IPS-20b (cell line): ENCODE measurements at regions not wholly inside any gene's neighbourhood (a gene's known extent, or its start where the extent isn't known, plus 50 kb on each side); places are given as distances from the start of the nearest gene placed in this dataset.
"Not testable (repeated sequence)": the region's sequence is repeated elsewhere in the genome, so short reads cannot be mapped to it uniquely, and the experiment has no call there.

Experiments used
- H3K27ac ChIP-seq: one replicate; pipeline ENCODE4 v1.5.1; 2013; ENCODE audit warnings: low read length
- H3K27me3 ChIP-seq: 2 replicates; pipeline ENCODE4 v1.6.1; 2013; ENCODE audit warnings: mild to moderate bottlenecking, low read length, inconsistent platforms; ENCODE audit not compliant: insufficient read depth
- H3K36me3 ChIP-seq: 2 replicates; pipeline ENCODE4 v1.6.1; 2013; ENCODE audit warnings: low read depth, mild to moderate bottlenecking, inconsistent platforms, low read length, moderate library complexity; ENCODE audit not compliant: insufficient read depth
- H3K4me1 ChIP-seq: 2 replicates; pipeline ENCODE4 v1.6.1; 2013; ENCODE audit warnings: mild to moderate bottlenecking, control low read depth, inconsistent platforms, low read length, moderate library complexity; ENCODE audit not compliant: insufficient read depth
- H3K4me3 ChIP-seq: 2 replicates; pipeline ENCODE4 v1.5.1; 2013; ENCODE audit warnings: mild to moderate bottlenecking, low read length, inconsistent platforms
- H3K9ac ChIP-seq: 2 replicates; pipeline ENCODE4 v1.6.1; 2013; ENCODE audit warnings: low read depth, mild to moderate bottlenecking, inconsistent platforms, low read length, moderate library complexity
- H3K9me3 ChIP-seq: 2 replicates; pipeline ENCODE4 v1.6.1; 2013; ENCODE audit warnings: mild to moderate bottlenecking, low read depth, low read length, inconsistent platforms; ENCODE audit not compliant: insufficient read depth

- Histone ChIP-seq H3K4me3 (no peak overlapping the region), H3K36me3 (no peaks in the 10 kb centered on the region), H3K9me3 (no peaks in the 10 kb centered on the region), H3K27ac (no peak overlapping the region), H3K4me1 (no peaks in the 10 kb centered on the region), H3K27me3 (no peaks in the 10 kb centered on the region), H3K9ac (no peak overlapping the region)
Observed at GRCh38 chr3:87437765-87438164, 161.4 kb upstream of the POU1F1 start.

- H3K4me3 ChIP-seq = no peak overlapping the region
Observed at GRCh38 chr3:87436781-87437543, 160.6 kb upstream of the POU1F1 start.

GRCh38 chr3:87435926-87436620 is 159.7 kb upstream of the POU1F1 start:
- H3K36me3 ChIP-seq = no peaks in the 10 kb centered on the region
- H3K9ac ChIP-seq = no peak overlapping the region
- no peak overlapping the region for H3K27ac ChIP-seq

More at GRCh38 chr3:87436781-87437543, 160.6 kb upstream of the POU1F1 start:
- no peak overlapping the region for H3K27ac ChIP-seq
- no peaks in the 10 kb centered on the region for H3K27me3 ChIP-seq
- H3K9me3 ChIP-seq = no peaks in the 10 kb centered on the region
- H3K36me3 ChIP-seq = no peaks in the 10 kb centered on the region
- no peaks in the 10 kb centered on the region for H3K4me1 ChIP-seq
- no peak overlapping the region for H3K9ac ChIP-seq

GRCh38 chr3:87433445-87433844 is 157.1 kb upstream of the POU1F1 start:
- H3K27ac ChIP-seq, H3K27me3 ChIP-seq, H3K36me3 ChIP-seq, H3K9ac ChIP-seq, H3K4me1 ChIP-seq, H3K9me3 ChIP-seq, H3K4me3 ChIP-seq: not testable (repeated sequence)

More at GRCh38 chr3:87435926-87436620, 159.7 kb upstream of the POU1F1 start:
- Histone ChIP-seq H3K4me1 (no peaks in the 10 kb centered on the region), H3K27me3 (no peaks in the 10 kb centered on the region), H3K4me3 (no peak overlapping the region), H3K9me3 (no peaks in the 10 kb centered on the region)

GRCh38 chr3:87426918-87427317 is 150.5 kb upstream of the POU1F1 start:
- Histone ChIP-seq H3K9ac (no peak overlapping the region), H3K27me3 (no peaks in the 10 kb centered on the region), H3K36me3 (no peaks in the 10 kb centered on the region), H3K4me3 (no peak overlapping the region), H3K9me3 (no peaks in the 10 kb centered on the region), H3K27ac (no peak overlapping the region), H3K4me1 (no peaks in the 10 kb centered on the region)

GRCh38 chr3:87425056-87425455 is 148.7 kb upstream of the POU1F1 start:
- no peaks in the 10 kb centered on the region for H3K27me3 ChIP-seq
- no peak overlapping the region for H3K9ac ChIP-seq
- H3K4me1 ChIP-seq = no peaks in the 10 kb centered on the region
- no peaks in the 10 kb centered on the region for H3K36me3 ChIP-seq
- no peaks in the 10 kb centered on the region for H3K9me3 ChIP-seq
- no peak overlapping the region for H3K27ac ChIP-seq
- H3K4me3 ChIP-seq = no peak overlapping the region

GRCh38 chr3:87423336-87423735 is 147.0 kb upstream of the POU1F1 start:
- H3K36me3 ChIP-seq = no peaks in the 10 kb centered on the region
- no peak overlapping the region for H3K4me3 ChIP-seq
- no peaks in the 10 kb centered on the region for H3K9me3 ChIP-seq
- H3K27me3 ChIP-seq = no peaks in the 10 kb centered on the region
- no peaks in the 10 kb centered on the region for H3K4me1 ChIP-seq
- H3K9ac ChIP-seq = no peak overlapping the region
- H3K27ac ChIP-seq = no peak overlapping the region

- no peaks in the 10 kb centered on the region for H3K4me1 ChIP-seq
- no peak overlapping the region for H3K9ac ChIP-seq
- no peaks in the 10 kb centered on the region for H3K36me3 ChIP-seq
- H3K4me3 ChIP-seq = no peak overlapping the region
- H3K27me3 ChIP-seq = no peaks in the 10 kb centered on the region
- no peak overlapping the region for H3K27ac ChIP-seq
- no peaks in the 10 kb centered on the region for H3K9me3 ChIP-seq
Observed at GRCh38 chr3:87422333-87422732, 145.9 kb upstream of the POU1F1 start.

GRCh38 chr3:87420171-87420570 is 143.8 kb upstream of the POU1F1 start:
- Histone ChIP-seq H3K9me3 (no peaks in the 10 kb centered on the region), H3K4me1 (no peaks in the 10 kb centered on the region), H3K36me3 (no peaks in the 10 kb centered on the region), H3K27me3 (no peaks in the 10 kb centered on the region), H3K9ac (no peak overlapping the region), H3K27ac (no peak overlapping the region), H3K4me3 (no peak overlapping the region)

- H3K36me3 ChIP-seq = no peaks in the 10 kb centered on the region
- H3K9ac ChIP-seq = no peak overlapping the region
- no peaks in the 10 kb centered on the region for H3K27me3 ChIP-seq
- H3K4me3 ChIP-seq = no peak overlapping the region
- no peak overlapping the region for H3K27ac ChIP-seq
- H3K9me3 ChIP-seq = no peaks in the 10 kb centered on the region
- H3K4me1 ChIP-seq = no peaks in the 10 kb centered on the region
Observed at GRCh38 chr3:87414271-87414670, 137.9 kb upstream of the POU1F1 start.

- H3K9me3 ChIP-seq = no peaks in the 10 kb centered on the region
- no peak overlapping the region for H3K4me3 ChIP-seq
- H3K27ac ChIP-seq = no peak overlapping the region
- H3K4me1 ChIP-seq = no peaks in the 10 kb centered on the region
- no peak overlapping the region for H3K9ac ChIP-seq
- H3K27me3 ChIP-seq = no peaks in the 10 kb centered on the region
- H3K36me3 ChIP-seq = no peaks in the 10 kb centered on the region
Observed at GRCh38 chr3:87413814-87414213, 137.4 kb upstream of the POU1F1 start.

- no peak overlapping the region for H3K9ac ChIP-seq
- no peaks in the 10 kb centered on the region for H3K4me1 ChIP-seq
- H3K36me3 ChIP-seq = no peaks in the 10 kb centered on the region
- H3K27ac ChIP-seq = no peak overlapping the region
- H3K9me3 ChIP-seq = no peaks in the 10 kb centered on the region
- no peaks in the 10 kb centered on the region for H3K27me3 ChIP-seq
- H3K4me3 ChIP-seq = no peak overlapping the region
Observed at GRCh38 chr3:87410110-87410509, 133.7 kb upstream of the POU1F1 start.
